ENCODE measurements at regions not wholly inside any gene's neighbourhood (a gene's known extent, or its start where the extent isn't known, plus 50 kb on each side); places are given as distances from the start of the nearest gene placed in this dataset.

GRCh38 chr22:49302150-49302460, 525.6 kb downstream of the BRD1 start:
- TF ChIP-seq, protein P1, sequence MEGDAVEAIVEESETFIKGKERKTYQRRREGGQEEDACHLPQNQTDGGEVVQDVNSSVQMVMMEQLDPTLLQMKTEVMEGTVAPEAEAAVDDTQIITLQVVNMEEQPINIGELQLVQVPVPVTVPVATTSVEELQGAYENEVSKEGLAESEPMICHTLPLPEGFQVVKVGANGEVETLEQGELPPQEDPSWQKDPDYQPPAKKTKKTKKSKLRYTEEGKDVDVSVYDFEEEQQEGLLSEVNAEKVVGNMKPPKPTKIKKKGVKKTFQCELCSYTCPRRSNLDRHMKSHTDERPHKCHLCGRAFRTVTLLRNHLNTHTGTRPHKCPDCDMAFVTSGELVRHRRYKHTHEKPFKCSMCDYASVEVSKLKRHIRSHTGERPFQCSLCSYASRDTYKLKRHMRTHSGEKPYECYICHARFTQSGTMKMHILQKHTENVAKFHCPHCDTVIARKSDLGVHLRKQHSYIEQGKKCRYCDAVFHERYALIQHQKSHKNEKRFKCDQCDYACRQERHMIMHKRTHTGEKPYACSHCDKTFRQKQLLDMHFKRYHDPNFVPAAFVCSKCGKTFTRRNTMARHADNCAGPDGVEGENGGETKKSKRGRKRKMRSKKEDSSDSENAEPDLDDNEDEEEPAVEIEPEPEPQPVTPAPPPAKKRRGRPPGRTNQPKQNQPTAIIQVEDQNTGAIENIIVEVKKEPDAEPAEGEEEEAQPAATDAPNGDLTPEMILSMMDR (IDR thresholded peaks at IDR 0.05; ENCODE audit: insufficient read depth, low read length), result no peak
- TF ChIP-seq REST (IDR thresholded peaks at IDR 0.05; ENCODE audit: insufficient replicate concordance, low read depth), result no peak
- TF ChIP-seq POLR2AphosphoS5 (IDR thresholded peaks at IDR 0.05; ENCODE audit: low read depth), result no peak

Measured in HL-60 (cell line).